Endothelial cell of umbilical vein (primary cell): ENCODE measurements at regions not wholly inside any gene's neighbourhood (a gene's known extent, or its start where the extent isn't known, plus 50 kb on each side); places are given as distances from the start of the nearest gene placed in this dataset.

Experiments
- EZH2 ChIP-seq: IDR thresholded peaks from 2 replicates; pipeline ENCODE4 v1.6.1; 2012; ENCODE audit warnings: borderline replicate concordance, low read depth, mild to moderate bottlenecking, moderate library complexity, low read length, inconsistent platforms; ENCODE audit not compliant: severe bottlenecking
- FOS ChIP-seq: IDR thresholded peaks from 2 replicates; pipeline ENCODE4 v1.6.1; 2011; ENCODE audit warnings: mild to moderate bottlenecking, low read length, moderate library complexity, borderline replicate concordance; ENCODE audit not compliant: insufficient read depth
- TF ChIP-seq, protein P1 (sequence below): IDR thresholded peaks from 2 replicates; pipeline ENCODE4 v1.6.1; 2011; ENCODE audit not compliant: insufficient read depth, insufficient read length
- TF ChIP-seq, protein P2 (sequence below), 2 donors: IDR thresholded peaks; 1 replicate in 1 of 2; 2 replicates in 1 of 2; pipeline ENCODE4 v1.5.1; 2011; ENCODE audit warnings: low read length in 2 of 2, mild to moderate bottlenecking in 2 of 2, moderate library complexity in 2 of 2, control low read depth in 1 of 2, inconsistent platforms in 1 of 2, low read depth in 1 of 2; ENCODE audit not compliant: insufficient read depth in 1 of 2; ENCODE audit errors: extremely low read depth in 1 of 2

DNA sequence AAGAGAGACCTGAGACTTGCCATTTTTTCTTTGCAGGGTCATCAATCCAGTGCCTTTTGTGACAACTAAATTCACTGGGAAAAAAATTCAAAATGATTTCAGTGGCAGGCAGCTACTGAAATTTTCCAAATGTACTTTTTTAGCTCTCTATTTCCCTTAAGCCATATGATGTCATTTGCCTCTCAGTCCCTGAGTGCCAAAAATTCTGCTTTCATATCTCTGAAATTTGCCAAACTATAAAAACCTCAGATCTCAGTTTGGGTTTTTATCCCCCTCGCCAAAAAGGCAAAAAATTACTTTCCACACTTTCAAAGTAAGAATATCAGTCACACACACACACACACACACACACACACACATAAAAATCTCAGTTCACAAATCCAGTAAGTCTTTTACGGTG is 651.3 kb upstream of the ARID1B start:
- TF ChIP-seq, protein P1, sequence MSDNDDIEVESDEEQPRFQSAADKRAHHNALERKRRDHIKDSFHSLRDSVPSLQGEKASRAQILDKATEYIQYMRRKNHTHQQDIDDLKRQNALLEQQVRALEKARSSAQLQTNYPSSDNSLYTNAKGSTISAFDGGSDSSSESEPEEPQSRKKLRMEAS: no peak
- TF ChIP-seq, protein P2, sequence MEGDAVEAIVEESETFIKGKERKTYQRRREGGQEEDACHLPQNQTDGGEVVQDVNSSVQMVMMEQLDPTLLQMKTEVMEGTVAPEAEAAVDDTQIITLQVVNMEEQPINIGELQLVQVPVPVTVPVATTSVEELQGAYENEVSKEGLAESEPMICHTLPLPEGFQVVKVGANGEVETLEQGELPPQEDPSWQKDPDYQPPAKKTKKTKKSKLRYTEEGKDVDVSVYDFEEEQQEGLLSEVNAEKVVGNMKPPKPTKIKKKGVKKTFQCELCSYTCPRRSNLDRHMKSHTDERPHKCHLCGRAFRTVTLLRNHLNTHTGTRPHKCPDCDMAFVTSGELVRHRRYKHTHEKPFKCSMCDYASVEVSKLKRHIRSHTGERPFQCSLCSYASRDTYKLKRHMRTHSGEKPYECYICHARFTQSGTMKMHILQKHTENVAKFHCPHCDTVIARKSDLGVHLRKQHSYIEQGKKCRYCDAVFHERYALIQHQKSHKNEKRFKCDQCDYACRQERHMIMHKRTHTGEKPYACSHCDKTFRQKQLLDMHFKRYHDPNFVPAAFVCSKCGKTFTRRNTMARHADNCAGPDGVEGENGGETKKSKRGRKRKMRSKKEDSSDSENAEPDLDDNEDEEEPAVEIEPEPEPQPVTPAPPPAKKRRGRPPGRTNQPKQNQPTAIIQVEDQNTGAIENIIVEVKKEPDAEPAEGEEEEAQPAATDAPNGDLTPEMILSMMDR (IDR thresholded peaks at IDR 0.05; ENCODE audit: extremely low read depth in 1 of 2, insufficient read depth in 1 of 2, low read depth in 1 of 2, low read length in 2 of 2): no peak
- TF ChIP-seq EZH2: no peak
- TF ChIP-seq FOS: no peak
